ENCODE measurements at regions not wholly inside any gene's neighbourhood (a gene's known extent, or its start where the extent isn't known, plus 50 kb on each side); places are given as distances from the start of the nearest gene placed in this dataset.

DNA sequence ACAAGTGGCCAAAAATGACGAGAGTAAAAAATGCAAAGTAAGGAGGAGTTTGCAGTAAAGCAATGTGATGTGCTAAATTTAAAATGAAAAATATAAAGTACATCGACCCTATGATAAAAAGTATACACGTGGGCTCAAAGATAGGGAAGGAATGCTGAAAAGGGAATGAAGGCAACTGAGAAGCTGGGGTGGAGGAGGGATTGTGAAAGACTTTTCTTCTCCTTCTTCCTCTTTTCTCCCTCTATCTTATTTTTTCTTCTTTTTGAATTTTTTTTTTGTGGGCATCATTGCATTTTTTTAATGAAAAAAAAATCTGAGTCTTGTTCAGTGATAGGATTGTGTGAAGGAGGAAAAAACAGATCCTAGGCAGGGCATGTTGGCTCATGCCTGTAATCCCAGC is 57.6 kb upstream of the STK17B start:
- no peak for TF ChIP-seq ZNF384 (IDR thresholded peaks at IDR 0.05)
- TF ChIP-seq HDGF (IDR thresholded peaks at IDR 0.05; ENCODE audit: borderline replicate concordance) = no peak
- TF ChIP-seq FOXA1 (IDR thresholded peaks at IDR 0.05) = no peak
- TF ChIP-seq FOXM1 (IDR thresholded peaks at IDR 0.05; ENCODE audit: borderline replicate concordance) = no peak
- TF ChIP-seq SP1 (IDR thresholded peaks at IDR 0.05) = no peak
- no peak for TF ChIP-seq L3MBTL2 (conservative IDR thresholded peaks at IDR 0.05)
- no peak for TF ChIP-seq ELF4 (IDR thresholded peaks at IDR 0.05)
- TF ChIP-seq, protein P1, sequence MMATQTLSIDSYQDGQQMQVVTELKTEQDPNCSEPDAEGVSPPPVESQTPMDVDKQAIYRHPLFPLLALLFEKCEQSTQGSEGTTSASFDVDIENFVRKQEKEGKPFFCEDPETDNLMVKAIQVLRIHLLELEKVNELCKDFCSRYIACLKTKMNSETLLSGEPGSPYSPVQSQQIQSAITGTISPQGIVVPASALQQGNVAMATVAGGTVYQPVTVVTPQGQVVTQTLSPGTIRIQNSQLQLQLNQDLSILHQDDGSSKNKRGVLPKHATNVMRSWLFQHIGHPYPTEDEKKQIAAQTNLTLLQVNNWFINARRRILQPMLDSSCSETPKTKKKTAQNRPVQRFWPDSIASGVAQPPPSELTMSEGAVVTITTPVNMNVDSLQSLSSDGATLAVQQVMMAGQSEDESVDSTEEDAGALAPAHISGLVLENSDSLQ (IDR thresholded peaks at IDR 0.05) = no peak
- TF ChIP-seq NFRKB (IDR thresholded peaks at IDR 0.05) = no peak
- no peak for TF ChIP-seq LEF1 (IDR thresholded peaks at IDR 0.05; ENCODE audit: borderline replicate concordance)
- TF ChIP-seq ARNT (IDR thresholded peaks at IDR 0.05) = no peak

All from HEK293T (cell line).